HEK293T (cell line): ENCODE measurements at regions not wholly inside any gene's neighbourhood (a gene's known extent, or its start where the extent isn't known, plus 50 kb on each side); places are given as distances from the start of the nearest gene placed in this dataset.

Experiments
- FOXM1 ChIP-seq: fragments of 450-650 bp; IDR thresholded peaks from 2 replicates; pipeline ENCODE4 v1.6.1; 2017; ENCODE audit warnings: mild to moderate bottlenecking, borderline replicate concordance
- TARDBP ChIP-seq: fragments of 450-650 bp; IDR thresholded peaks from 2 replicates; pipeline ENCODE4 v1.6.1; 2016

DNA sequence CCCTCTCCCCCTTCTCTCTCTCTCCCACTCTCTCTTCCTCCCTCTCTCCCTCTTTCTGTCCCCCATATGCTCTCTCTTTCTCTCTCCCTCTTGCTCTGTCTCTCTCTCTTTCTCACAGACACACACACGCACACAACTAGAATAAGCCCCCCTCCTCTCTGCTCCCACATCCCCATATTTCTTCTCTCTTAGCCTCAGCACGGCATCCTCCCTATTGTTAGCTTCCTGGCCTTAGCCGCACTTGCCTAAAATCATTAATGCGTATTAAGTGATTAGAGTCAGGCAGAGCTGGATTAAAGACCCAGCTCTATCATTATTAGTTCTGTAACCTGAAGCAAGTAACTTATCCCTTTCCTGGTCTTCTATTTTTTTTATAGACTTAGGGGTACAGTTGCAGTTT is 319.0 kb upstream of the C16orf82 start:
- TF ChIP-seq FOXM1 (no peak), TARDBP (no peak)
